ENCODE measurements at regions not wholly inside any gene's neighbourhood (a gene's known extent, or its start where the extent isn't known, plus 50 kb on each side); places are given as distances from the start of the nearest gene placed in this dataset.
"Not testable (repeated sequence)": the region's sequence is repeated elsewhere in the genome, so short reads cannot be mapped to it uniquely, and the experiment has no call there.

- DNase-seq = no peak
Measured at GRCh38 chr6:140794544-140794943, 1338.2 kb upstream of the GJE1 start.

DNA sequence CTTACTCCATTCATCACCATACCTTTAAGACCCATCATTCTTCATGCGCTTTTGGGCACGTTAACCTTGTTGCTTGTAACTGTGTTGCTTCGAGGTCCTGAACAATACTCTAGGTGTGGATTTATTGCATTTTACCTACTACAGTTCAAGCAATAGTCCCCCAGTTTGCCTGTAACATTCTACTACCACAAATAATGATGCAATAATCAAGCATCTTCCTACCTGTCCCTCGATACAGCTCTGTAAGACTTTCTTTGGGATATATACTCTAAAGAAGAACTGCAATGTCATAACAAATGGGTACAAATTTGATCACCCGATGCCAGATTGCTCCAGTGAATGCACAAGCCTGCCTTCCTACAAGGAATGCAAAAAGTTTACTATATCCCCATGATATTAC lies 1342.6 kb upstream of the GJE1 start:
- no peak for DNase-seq

- no peak for DNase-seq
Measured at GRCh38 chr6:140789466-140789865, 1343.3 kb upstream of the GJE1 start.

DNA sequence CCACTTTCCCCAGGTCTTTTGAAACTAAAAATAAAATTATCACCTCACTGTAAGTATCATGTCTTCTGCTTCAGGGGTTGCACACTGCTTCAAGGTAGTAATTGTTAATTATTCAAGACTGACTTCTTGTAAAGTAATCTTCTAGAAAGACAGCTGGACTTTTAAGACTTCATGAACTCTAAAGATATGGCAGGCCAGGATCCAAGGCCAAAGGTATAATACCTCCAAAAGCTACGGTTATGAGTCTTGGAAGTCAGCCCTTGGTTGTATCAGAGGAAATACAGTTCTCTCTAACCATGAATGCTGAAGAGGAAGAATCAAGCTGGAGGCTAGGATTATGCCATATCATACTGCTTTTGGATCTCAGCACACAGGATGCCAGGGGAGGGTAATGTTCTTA lies 1346.8 kb upstream of the GJE1 start:
- no peak for DNase-seq

- DNase-seq = no peak
Measured at GRCh38 chr6:140784573-140784972, 1348.2 kb upstream of the GJE1 start.

DNA sequence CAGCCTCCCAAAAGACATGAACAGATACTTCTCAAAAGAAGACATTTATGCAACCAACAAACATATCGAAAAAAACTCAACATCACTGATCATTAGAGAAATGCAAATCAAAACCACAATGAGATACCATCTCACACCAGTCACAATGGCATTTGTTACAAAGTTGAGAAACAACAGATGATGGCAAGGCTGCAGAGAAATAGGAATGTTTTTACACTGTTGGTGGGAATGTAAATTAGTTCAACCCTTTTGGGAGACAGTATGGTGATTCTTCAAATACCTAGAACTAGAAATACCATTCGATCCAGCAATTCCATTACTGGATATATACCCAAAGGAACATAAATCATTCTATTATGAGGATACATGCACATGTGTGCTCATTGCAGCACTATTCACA lies 1349.2 kb upstream of the GJE1 start:
- not testable (repeated sequence) for DNase-seq

DNA sequence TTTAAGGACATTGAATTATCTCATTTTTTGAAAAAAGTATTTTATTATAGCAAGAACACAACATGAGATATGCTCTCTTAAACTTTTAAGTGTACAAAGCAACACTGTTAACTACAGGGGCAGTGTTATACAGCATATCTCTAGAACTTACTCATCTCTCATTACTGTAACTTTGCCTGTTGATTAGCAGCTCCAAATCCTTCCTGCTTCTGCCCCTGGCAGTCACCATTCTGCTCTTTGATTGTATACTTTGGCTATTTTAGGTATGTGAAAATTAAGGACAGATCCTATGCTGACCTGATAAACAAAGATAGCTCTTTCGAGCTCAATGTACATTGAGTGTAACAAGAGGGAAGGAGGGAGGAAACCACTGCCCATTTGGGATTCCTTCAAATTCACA lies 1349.8 kb upstream of the GJE1 start:
- DNase-seq = no peak

DNA sequence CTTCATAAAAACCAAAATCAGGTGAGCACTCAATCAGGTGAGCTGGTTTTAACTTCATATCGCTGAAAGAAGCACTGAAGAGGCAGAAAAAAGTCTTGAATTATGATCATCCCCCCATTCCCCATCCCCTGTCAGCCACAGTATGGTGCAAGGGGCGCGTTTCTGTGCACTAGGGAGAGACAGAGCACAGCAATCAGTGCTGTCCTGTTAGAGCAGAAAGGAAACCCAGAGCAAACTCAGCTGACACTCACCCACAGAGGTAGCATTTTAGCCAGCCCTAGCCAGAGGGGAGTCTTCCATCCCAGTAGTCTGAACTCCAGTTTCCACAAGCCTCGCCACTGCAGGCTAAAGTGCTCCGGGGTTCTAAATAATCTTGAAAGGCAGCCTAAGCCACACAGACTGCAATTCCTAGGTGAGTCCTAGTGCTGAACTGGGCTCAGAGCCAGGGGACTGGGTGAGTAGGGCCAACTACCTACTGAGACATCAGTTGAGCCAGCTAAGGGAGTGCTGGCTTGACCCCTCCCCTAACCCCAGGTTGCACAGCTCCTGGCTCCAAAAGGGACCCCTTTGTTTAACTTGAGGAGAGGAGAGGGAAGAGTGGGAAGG lies 1352.6 kb upstream of the GJE1 start:
- DNase-seq = no peak

DNA sequence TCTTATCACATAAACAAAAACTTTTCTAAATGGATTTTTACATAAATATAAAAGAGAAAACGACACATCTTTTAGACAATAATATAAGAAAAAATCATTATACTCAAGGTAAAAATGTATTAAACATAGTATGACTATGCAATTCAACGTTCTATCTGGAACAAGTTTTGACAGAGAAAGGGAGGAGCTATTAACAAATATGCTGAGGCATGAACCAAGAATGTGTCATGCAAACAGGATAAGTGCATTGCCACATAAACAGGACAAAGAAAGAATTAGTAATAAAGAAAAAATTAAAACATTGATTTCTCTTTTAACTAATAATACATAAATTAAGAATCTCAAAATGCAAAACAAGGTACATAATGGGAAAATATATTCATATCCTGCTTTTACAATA lies 1353.4 kb upstream of the GJE1 start:
- no peak for DNase-seq

- no peak for DNase-seq
Measured at GRCh38 chr6:140777780-140778179, 1354.9 kb upstream of the GJE1 start.

DNA sequence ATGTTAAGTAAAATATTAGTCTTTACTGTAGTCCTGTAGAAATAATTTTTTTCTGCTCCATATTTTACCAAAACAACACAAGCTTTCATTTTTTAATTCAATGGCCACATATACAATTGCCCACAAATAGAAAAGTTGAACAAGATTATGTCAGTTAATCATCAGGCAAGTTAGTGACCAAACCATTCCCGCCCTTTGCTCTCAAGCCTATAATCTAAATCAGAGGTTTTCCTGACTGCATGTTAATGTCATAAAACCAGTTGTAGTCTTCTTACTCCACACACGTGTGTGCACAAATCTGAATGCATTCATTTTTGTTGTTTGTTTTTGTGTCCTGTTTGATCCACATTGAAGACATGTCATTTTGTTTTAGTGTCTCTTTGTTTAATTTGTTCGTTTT lies 1357.7 kb upstream of the GJE1 start:
- no peak for DNase-seq

- DNase-seq = peak; percentile 75
Measured at GRCh38 chr6:140774080-140774505, 1358.6 kb upstream of the GJE1 start.

DNA sequence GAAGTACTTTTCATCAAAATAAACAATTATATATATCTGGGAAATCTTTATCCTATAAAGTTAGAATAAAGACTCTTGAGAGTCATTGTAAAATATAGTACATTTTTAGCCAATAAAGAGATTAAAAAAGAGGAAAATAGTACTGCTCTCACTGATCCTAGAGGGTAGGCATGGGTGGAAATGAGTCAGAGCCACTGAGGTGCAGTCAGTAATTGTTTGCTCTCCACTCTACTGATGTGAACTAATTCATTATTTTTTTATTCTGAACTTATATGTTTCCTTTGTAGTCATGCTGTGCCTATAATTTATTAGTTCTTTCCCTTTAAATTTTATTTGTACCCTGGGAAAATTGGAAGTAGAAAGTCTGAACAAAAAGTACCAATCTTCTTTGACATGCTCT lies 1359.4 kb upstream of the GJE1 start:
- peak; percentile 4 for DNase-seq

- DNase-seq = no peak
Measured at GRCh38 chr6:140772576-140772975, 1360.1 kb upstream of the GJE1 start.

GRCh38 chr6:140768133-140768532 lies 1364.6 kb upstream of the GJE1 start:
- DNase-seq = no peak

DNA sequence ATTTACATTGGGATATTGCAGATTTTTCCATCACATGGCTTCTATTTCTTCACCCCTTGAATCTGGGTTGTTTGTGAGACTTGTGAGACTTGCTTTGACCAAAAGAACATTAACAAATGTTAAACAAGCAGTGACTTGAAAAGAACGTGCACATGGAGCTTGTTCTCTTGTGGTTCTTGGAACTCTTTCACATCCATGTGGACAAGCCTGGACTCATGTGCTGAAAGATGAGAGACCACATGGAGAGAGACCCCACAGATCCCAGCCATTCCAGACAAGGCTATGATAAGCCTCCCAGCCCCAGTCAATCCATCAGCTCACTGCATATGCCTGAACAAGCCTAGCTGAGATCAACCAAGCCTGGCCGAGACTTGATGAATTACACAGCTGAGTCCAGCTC lies 1365.7 kb upstream of the GJE1 start:
- no peak for DNase-seq

DNA sequence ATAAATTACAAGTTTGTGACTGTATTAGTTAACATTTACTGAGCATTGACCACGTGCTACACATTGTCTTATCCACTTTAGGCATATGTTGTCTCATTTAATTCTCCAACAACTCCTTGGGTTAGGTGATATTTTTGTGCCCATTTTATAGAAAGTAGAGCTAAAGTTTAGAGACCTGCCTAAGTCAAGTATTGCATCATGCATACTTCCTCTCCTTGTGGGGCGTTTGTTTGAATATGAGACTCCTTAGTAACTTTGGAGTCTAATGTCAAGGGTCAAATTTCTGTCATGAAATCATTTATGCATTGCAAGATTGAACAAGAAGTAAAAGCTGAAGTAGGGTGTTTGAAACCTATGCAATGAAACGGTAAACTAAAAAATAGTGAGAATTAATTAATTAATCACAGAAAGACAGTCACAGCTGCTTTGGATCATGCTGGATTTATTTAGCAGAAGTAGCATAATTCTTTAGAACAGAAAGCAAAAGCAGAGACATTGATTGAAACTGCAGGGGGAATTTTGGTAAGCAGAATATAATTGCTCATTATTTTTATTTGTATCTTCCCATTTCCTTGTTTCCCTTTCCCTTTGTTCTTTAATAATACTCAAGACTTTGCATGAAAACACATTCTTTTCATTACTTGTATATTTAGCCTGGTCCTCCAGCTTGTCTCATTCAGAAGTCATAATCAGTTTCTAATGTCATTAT lies 1374.4 kb upstream of the GJE1 start:
- DNase-seq = no peak

DNA sequence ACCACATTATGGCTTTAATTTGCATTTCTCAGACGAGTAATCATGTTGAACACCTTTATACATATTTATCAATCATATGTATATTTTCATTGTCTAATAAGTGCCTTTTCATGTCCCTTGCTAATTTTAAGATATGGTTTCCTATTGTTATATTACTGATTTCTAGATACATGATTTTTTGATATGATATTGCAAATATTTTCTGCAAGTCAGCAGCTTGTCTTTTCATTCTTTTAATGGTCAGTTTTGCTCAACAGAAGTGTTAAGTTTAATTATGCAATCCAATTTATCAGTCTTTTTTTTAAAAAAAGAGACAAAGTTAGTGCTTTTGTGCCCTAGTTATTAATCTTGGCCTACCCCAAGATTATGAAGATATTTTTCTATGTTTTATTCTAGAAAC lies 1377.8 kb upstream of the CITED2 start:
- DNase-seq = no peak

DNA sequence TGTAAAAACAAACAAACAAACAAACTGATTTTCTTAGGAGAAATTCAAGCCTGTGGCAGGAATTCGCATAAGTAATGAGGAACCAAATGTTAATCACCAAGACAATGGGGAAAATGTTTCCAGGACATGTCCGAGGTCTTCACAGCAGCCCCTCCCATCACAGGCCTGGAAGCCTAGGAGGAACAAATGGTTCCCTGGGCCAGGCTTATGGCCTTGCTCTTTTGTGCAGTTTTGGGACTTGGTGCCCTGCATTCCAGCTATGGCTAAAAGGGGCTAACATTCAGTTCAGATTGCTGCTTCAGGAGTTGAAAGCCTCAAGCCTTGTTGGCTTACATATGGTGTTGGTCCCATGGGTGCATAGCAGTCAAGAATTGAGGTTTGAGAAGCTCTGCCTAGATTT lies 1372.7 kb upstream of the CITED2 start:
- DNase-seq = no peak

DNA sequence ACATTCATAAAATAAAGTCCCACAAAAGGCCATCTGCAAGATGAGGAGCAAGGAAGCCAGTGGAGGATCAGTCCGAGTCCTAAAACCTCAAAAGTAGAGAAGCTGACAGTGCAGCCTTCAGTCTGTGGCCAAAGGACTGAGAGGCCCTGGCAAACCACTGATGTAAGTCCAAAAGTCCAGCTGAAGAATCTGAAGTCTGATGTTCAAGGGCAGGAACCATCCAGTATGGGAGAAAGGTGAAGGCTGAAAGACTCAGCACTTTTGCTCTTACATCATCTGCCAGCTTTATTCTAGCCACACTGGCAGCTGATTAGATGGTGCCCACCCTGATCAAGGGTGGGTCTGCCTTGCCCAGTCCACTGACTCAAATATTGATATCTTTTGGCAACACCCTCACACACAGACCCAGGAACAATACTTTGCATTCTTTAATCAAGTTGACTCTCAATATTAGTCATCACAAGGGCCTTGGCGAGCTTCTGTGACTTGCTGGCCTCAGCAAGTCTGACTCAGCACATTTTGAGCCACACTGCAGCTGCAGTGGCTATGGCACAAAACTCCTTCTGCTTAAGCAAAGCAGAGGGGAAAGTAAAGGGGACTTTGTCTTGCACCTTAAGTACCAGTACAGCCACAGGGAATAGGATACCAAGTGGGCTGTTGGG lies 1370.3 kb upstream of the CITED2 start:
- peak; percentile 58 for DNase-seq

DNA sequence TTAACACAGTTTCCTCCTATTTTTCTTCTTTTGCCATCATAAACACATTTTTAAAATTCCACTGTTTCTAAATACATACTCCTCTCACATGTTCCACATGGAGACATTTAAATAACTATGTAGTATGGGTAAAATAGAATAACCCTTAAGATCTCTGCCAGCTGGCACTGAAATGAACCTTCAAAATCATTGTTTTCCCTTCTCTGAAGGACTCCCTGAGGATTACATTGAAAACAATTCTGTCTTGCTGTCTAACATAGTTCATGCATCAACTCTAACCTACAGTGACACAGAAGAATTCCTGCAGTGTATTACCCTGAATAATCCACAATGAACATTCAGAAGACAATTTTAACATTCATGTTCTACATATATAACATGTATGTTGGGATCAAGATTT lies 1361.8 kb upstream of the CITED2 start:
- no peak for DNase-seq

DNA sequence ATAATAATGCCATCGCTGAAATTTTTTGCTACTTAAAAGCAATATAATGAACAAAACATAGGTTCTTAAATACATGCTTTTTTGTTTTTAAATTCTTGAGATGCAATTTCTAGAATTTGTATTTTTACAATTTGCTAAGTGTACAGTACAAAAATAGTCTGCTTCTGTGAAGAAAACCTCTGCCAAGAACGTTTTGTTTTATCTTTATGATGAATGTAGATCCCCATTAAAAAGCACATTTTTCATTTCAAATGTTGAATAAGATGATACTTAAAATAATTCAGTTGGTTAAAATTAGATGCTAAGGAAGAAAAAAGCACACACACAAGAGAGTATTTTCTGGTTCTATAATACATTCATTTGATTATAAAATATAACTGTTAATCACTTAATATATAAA lies 1358.5 kb upstream of the CITED2 start:
- no peak for DNase-seq

GRCh38 chr6:140732155-140732554 lies 1357.7 kb upstream of the CITED2 start:
- no peak for DNase-seq

- no peak for DNase-seq
Measured at GRCh38 chr6:140731741-140732140, 1357.3 kb upstream of the CITED2 start.

GRCh38 chr6:140729521-140729920 lies 1355.1 kb upstream of the CITED2 start:
- no peak for DNase-seq
